ENCODE measurements at regions not wholly inside any gene's neighbourhood (a gene's known extent, or its start where the extent isn't known, plus 50 kb on each side); places are given as distances from the start of the nearest gene placed in this dataset.

GRCh38 chr10:121189066-121189465, 337.9 kb downstream of the WDR11 start:
- DNase-seq: no peak
- no peak for ATAC-seq
- Mint-ChIP-seq H3K36me3 (ENCODE audit: low read depth) (no peaks in the 10 kb centered on the region), H3K9me3 (ENCODE audit: insufficient read depth) (peaks cover 4% of the 10 kb centered on the region), H3K4me3 (no peak overlapping the region), H3K27ac (no peak overlapping the region), H3K4me1 (ENCODE audit: low read depth) (no peaks in the 10 kb centered on the region), H3K27me3 (ENCODE audit: low read depth) (no peaks in the 10 kb centered on the region)
- POLR2A ChIA-PET: no interaction called here
- CTCF ChIA-PET: no interaction called here

- Mint-ChIP-seq H3K4me1 (ENCODE audit: low read depth) (no peaks in the 10 kb centered on the region), H3K36me3 (ENCODE audit: low read depth) (no peaks in the 10 kb centered on the region), H3K27ac (no peak overlapping the region), H3K4me3 (no peak overlapping the region), H3K9me3 (ENCODE audit: insufficient read depth) (peaks cover 4% of the 10 kb centered on the region), H3K27me3 (ENCODE audit: low read depth) (no peaks in the 10 kb centered on the region)
- POLR2A ChIA-PET: no interaction called here
- CTCF ChIA-PET: no interaction called here
- no peak for DNase-seq
- no peak for ATAC-seq
Observed at GRCh38 chr10:121194696-121195523, 343.7 kb downstream of the WDR11 start.

GRCh38 chr10:121195524-121195910, 344.4 kb downstream of the WDR11 start:
- DNase-seq: no peak
- no peaks in the 10 kb centered on the region for H3K9me3 Mint-ChIP-seq (ENCODE audit: insufficient read depth)
- no peaks in the 10 kb centered on the region for H3K27me3 Mint-ChIP-seq (ENCODE audit: low read depth)
- H3K4me3 Mint-ChIP-seq: no peak overlapping the region
- H3K27ac Mint-ChIP-seq: no peak overlapping the region
- ATAC-seq: no peak
- H3K36me3 Mint-ChIP-seq (ENCODE audit: low read depth): no peaks in the 10 kb centered on the region
- CTCF ChIA-PET: no interaction called here
- no peaks in the 10 kb centered on the region for H3K4me1 Mint-ChIP-seq (ENCODE audit: low read depth)
- POLR2A ChIA-PET: no interaction called here

- POLR2A ChIA-PET: no interaction called here
Observed at GRCh38 chr10:121199081-121199480, 347.9 kb downstream of the WDR11 start.

GRCh38 chr10:121205625-121206024, 354.5 kb downstream of the WDR11 start:
- Mint-ChIP-seq H3K4me1 (ENCODE audit: low read depth) (no peaks in the 10 kb centered on the region), H3K36me3 (ENCODE audit: low read depth) (no peaks in the 10 kb centered on the region), H3K9me3 (ENCODE audit: insufficient read depth) (no peaks in the 10 kb centered on the region), H3K27me3 (ENCODE audit: low read depth) (no peaks in the 10 kb centered on the region), H3K4me3 (no peak overlapping the region), H3K27ac (no peak overlapping the region)
- no peak for ATAC-seq
- ChIA-PET CTCF (no interaction called here), POLR2A (no interaction called here)
- no peak for DNase-seq

More at GRCh38 chr10:121199081-121199480, 347.9 kb downstream of the WDR11 start:
- Mint-ChIP-seq H3K27me3 (ENCODE audit: low read depth) (no peaks in the 10 kb centered on the region), H3K27ac (no peak overlapping the region), H3K4me3 (no peak overlapping the region), H3K9me3 (ENCODE audit: insufficient read depth) (no peaks in the 10 kb centered on the region), H3K36me3 (ENCODE audit: low read depth) (no peaks in the 10 kb centered on the region), H3K4me1 (ENCODE audit: low read depth) (no peaks in the 10 kb centered on the region)
- no peak for ATAC-seq
- CTCF ChIA-PET: no interaction called here
- no peak for DNase-seq

GRCh38 chr10:121211446-121211845, 360.3 kb downstream of the WDR11 start:
- ATAC-seq (no peak), DNase-seq (no peak)
- Mint-ChIP-seq H3K4me1 (ENCODE audit: low read depth) (no peaks in the 10 kb centered on the region), H3K27ac (no peak overlapping the region), H3K4me3 (no peak overlapping the region), H3K9me3 (ENCODE audit: insufficient read depth) (no peaks in the 10 kb centered on the region), H3K27me3 (ENCODE audit: low read depth) (no peaks in the 10 kb centered on the region), H3K36me3 (ENCODE audit: low read depth) (no peaks in the 10 kb centered on the region)
- POLR2A ChIA-PET: no interaction called here
- CTCF ChIA-PET: no interaction called here

GRCh38 chr10:121213437-121213836, 362.3 kb downstream of the WDR11 start:
- H3K36me3 Mint-ChIP-seq (ENCODE audit: low read depth): no peaks in the 10 kb centered on the region
- POLR2A ChIA-PET: no interaction called here

GRCh38 chr10:121216295-121216694, 365.1 kb downstream of the WDR11 start:
- POLR2A ChIA-PET: no interaction called here
- H3K27me3 Mint-ChIP-seq (ENCODE audit: low read depth): no peaks in the 10 kb centered on the region

More at GRCh38 chr10:121213437-121213836, 362.3 kb downstream of the WDR11 start:
- no peak overlapping the region for H3K27ac Mint-ChIP-seq
- H3K27me3 Mint-ChIP-seq (ENCODE audit: low read depth): no peaks in the 10 kb centered on the region
- CTCF ChIA-PET: no interaction called here
- H3K4me1 Mint-ChIP-seq (ENCODE audit: low read depth): no peaks in the 10 kb centered on the region
- no peaks in the 10 kb centered on the region for H3K9me3 Mint-ChIP-seq (ENCODE audit: insufficient read depth)
- no peak for ATAC-seq
- no peak for DNase-seq
- H3K4me3 Mint-ChIP-seq: no peak overlapping the region

GRCh38 chr10:121216721-121217181, 365.6 kb downstream of the WDR11 start:
- Mint-ChIP-seq H3K27me3 (ENCODE audit: low read depth) (no peaks in the 10 kb centered on the region), H3K4me1 (ENCODE audit: low read depth) (no peaks in the 10 kb centered on the region), H3K4me3 (no peak overlapping the region), H3K36me3 (ENCODE audit: low read depth) (no peaks in the 10 kb centered on the region), H3K9me3 (ENCODE audit: insufficient read depth) (no peaks in the 10 kb centered on the region), H3K27ac (no peak overlapping the region)
- ATAC-seq (no peak), DNase-seq (no peak)
- CTCF ChIA-PET: no interaction called here
- POLR2A ChIA-PET: no interaction called here

More at GRCh38 chr10:121216295-121216694, 365.1 kb downstream of the WDR11 start:
- H3K36me3 Mint-ChIP-seq (ENCODE audit: low read depth): no peaks in the 10 kb centered on the region
- ATAC-seq (no peak), DNase-seq (no peak)
- CTCF ChIA-PET: no interaction called here
- no peak overlapping the region for H3K4me3 Mint-ChIP-seq
- H3K27ac Mint-ChIP-seq: no peak overlapping the region
- no peaks in the 10 kb centered on the region for H3K4me1 Mint-ChIP-seq (ENCODE audit: low read depth)
- H3K9me3 Mint-ChIP-seq (ENCODE audit: insufficient read depth): no peaks in the 10 kb centered on the region

- Mint-ChIP-seq H3K4me1 (ENCODE audit: low read depth) (no peaks in the 10 kb centered on the region), H3K27me3 (ENCODE audit: low read depth) (no peaks in the 10 kb centered on the region), H3K9me3 (ENCODE audit: insufficient read depth) (no peaks in the 10 kb centered on the region), H3K27ac (no peak overlapping the region), H3K4me3 (no peak overlapping the region), H3K36me3 (ENCODE audit: low read depth) (no peaks in the 10 kb centered on the region)
- no peak for ATAC-seq
- POLR2A ChIA-PET: no interaction called here
- CTCF ChIA-PET: no interaction called here
- DNase-seq: no peak
Observed at GRCh38 chr10:121217331-121217730, 366.2 kb downstream of the WDR11 start.

GRCh38 chr10:121221072-121221471, 369.9 kb downstream of the WDR11 start:
- CTCF ChIA-PET: no interaction called here
- H3K36me3 Mint-ChIP-seq (ENCODE audit: low read depth): no peaks in the 10 kb centered on the region
- no peaks in the 10 kb centered on the region for H3K27me3 Mint-ChIP-seq (ENCODE audit: low read depth)
- no peak overlapping the region for H3K27ac Mint-ChIP-seq
- DNase-seq (no peak), ATAC-seq (no peak)
- POLR2A ChIA-PET: no interaction called here
- no peaks in the 10 kb centered on the region for H3K9me3 Mint-ChIP-seq (ENCODE audit: insufficient read depth)
- no peaks in the 10 kb centered on the region for H3K4me1 Mint-ChIP-seq (ENCODE audit: low read depth)
- no peak overlapping the region for H3K4me3 Mint-ChIP-seq

- Mint-ChIP-seq H3K9me3 (ENCODE audit: insufficient read depth) (no peaks in the 10 kb centered on the region), H3K4me1 (ENCODE audit: low read depth) (no peaks in the 10 kb centered on the region), H3K4me3 (no peak overlapping the region), H3K27ac (no peak overlapping the region), H3K27me3 (ENCODE audit: low read depth) (no peaks in the 10 kb centered on the region), H3K36me3 (ENCODE audit: low read depth) (no peaks in the 10 kb centered on the region)
- POLR2A ChIA-PET: no interaction called here
- ATAC-seq (no peak), DNase-seq (no peak)
- CTCF ChIA-PET: no interaction called here
Observed at GRCh38 chr10:121221991-121222390, 370.8 kb downstream of the WDR11 start.

- ChIA-PET POLR2A (no interaction called here), CTCF (no interaction called here)
- DNase-seq (no peak), ATAC-seq (no peak)
- Mint-ChIP-seq H3K36me3 (ENCODE audit: low read depth) (no peaks in the 10 kb centered on the region), H3K4me1 (ENCODE audit: low read depth) (no peaks in the 10 kb centered on the region), H3K9me3 (ENCODE audit: insufficient read depth) (no peaks in the 10 kb centered on the region), H3K4me3 (no peak overlapping the region), H3K27me3 (ENCODE audit: low read depth) (no peaks in the 10 kb centered on the region), H3K27ac (no peak overlapping the region)
Observed at GRCh38 chr10:121222842-121223241, 371.7 kb downstream of the WDR11 start.

Data from activated CD8-positive, alpha-beta T cell treated with anti-CD3 and anti-CD28 coated beads, Interleukin-2, amount 10 ng/mL, durations not matched to agents 7 days and 5 days (primary cell).